OCI-LY7 (cell line): ENCODE measurements at regions not wholly inside any gene's neighbourhood (a gene's known extent, or its start where the extent isn't known, plus 50 kb on each side); places are given as distances from the start of the nearest gene placed in this dataset.

Experiments
- EZH2phosphoT487 ChIP-seq: fragments of 200-600 bp; sonication (generic); IDR thresholded peaks from 2 replicates; pipeline ENCODE4 v1.6.1; 2018; ENCODE audit warnings: low read depth, borderline replicate concordance, mild to moderate bottlenecking, mixed run types, antibody characterized with exemption, low read length, moderate library complexity, mixed read lengths
- TF ChIP-seq, protein P1 (sequence below): fragments of 200-600 bp; sonication (generic); conservative IDR thresholded peaks from 2 replicates; pipeline ENCODE4 v1.5.1; 2014; ENCODE audit warnings: mild to moderate bottlenecking, antibody characterized with exemption, low read length, moderate library complexity, mixed read lengths

DNA sequence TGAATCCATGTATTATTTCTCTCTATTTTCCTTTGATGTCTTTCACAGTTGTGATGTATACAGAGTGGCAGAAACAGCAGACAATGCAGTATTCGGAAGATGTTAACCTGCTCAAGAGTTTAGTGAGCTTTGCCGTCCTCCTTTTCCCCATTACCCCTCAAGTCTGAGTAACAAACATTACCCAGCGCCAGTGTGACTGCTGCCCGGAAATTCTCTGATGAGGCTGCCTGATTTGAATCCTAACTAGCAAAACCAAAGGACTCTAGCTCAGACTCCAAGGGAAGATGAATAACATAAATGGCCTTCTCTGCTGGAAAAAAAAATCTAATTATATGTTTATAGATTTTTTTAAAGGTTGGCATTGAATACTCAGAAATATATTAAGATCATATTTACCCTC, 247.3 kb upstream of the SOX21 start:
- TF ChIP-seq, protein P1, sequence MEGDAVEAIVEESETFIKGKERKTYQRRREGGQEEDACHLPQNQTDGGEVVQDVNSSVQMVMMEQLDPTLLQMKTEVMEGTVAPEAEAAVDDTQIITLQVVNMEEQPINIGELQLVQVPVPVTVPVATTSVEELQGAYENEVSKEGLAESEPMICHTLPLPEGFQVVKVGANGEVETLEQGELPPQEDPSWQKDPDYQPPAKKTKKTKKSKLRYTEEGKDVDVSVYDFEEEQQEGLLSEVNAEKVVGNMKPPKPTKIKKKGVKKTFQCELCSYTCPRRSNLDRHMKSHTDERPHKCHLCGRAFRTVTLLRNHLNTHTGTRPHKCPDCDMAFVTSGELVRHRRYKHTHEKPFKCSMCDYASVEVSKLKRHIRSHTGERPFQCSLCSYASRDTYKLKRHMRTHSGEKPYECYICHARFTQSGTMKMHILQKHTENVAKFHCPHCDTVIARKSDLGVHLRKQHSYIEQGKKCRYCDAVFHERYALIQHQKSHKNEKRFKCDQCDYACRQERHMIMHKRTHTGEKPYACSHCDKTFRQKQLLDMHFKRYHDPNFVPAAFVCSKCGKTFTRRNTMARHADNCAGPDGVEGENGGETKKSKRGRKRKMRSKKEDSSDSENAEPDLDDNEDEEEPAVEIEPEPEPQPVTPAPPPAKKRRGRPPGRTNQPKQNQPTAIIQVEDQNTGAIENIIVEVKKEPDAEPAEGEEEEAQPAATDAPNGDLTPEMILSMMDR: no peak
- TF ChIP-seq EZH2phosphoT487: no peak
